ENCODE measurements at regions not wholly inside any gene's neighbourhood (a gene's known extent, or its start where the extent isn't known, plus 50 kb on each side); places are given as distances from the start of the nearest gene placed in this dataset.

- TF ChIP-seq CSRNP3 (CRISPR knock-in tag; IDR thresholded peaks at IDR 0.05), result no peak
- TF ChIP-seq TCF4 (CRISPR knock-in tag; IDR thresholded peaks at IDR 0.05; ENCODE audit: borderline replicate concordance), result no peak
- no peak for TF ChIP-seq ZNF565 (CRISPR knock-in tag; conservative IDR thresholded peaks at IDR 0.05; ENCODE audit: low read depth)
- no peak for TF ChIP-seq BACH2 (CRISPR knock-in tag; IDR thresholded peaks at IDR 0.05; ENCODE audit: borderline replicate concordance)
- TF ChIP-seq PPARA (CRISPR knock-in tag; IDR thresholded peaks at IDR 0.05; ENCODE audit: borderline replicate concordance), result no peak
- no peak for TF ChIP-seq RARB (CRISPR knock-in tag; IDR thresholded peaks at IDR 0.05)
- TF ChIP-seq POU6F1 (CRISPR knock-in tag; IDR thresholded peaks at IDR 0.05; ENCODE audit: borderline replicate concordance, low read depth), result no peak
- no peak for TF ChIP-seq SNAI2 (CRISPR knock-in tag; IDR thresholded peaks at IDR 0.05)
- no peak for ATAC-seq
Measured at GRCh38 chrX:42992199-42992943, 214.4 kb upstream of the PPP1R2C start.

- no peak for ATAC-seq
- TF ChIP-seq SNAI2 (CRISPR knock-in tag; IDR thresholded peaks at IDR 0.05), result no peak
- no peak for TF ChIP-seq PPARA (CRISPR knock-in tag; IDR thresholded peaks at IDR 0.05; ENCODE audit: borderline replicate concordance)
- TF ChIP-seq ZNF8 (CRISPR knock-in tag; IDR thresholded peaks at IDR 0.05), result no peak
- no peak for TF ChIP-seq CSDC2 (CRISPR knock-in tag; IDR thresholded peaks at IDR 0.05)
- TF ChIP-seq ZFP30 (CRISPR knock-in tag; IDR thresholded peaks at IDR 0.05), result no peak
- no peak for TF ChIP-seq CSRNP3 (CRISPR knock-in tag; IDR thresholded peaks at IDR 0.05)
- no peak for TF ChIP-seq PATZ1 (CRISPR knock-in tag; IDR thresholded peaks at IDR 0.05; ENCODE audit: borderline replicate concordance)
- TF ChIP-seq TSHZ2 (CRISPR knock-in tag; IDR thresholded peaks at IDR 0.05), result no peak
- no peak for TF ChIP-seq ARNTL (CRISPR knock-in tag; IDR thresholded peaks at IDR 0.05; ENCODE audit: borderline replicate concordance, low read depth)
- no peak for TF ChIP-seq POU6F1 (CRISPR knock-in tag; IDR thresholded peaks at IDR 0.05; ENCODE audit: borderline replicate concordance, low read depth)
- no peak for TF ChIP-seq ZC3H10 (CRISPR knock-in tag; IDR thresholded peaks at IDR 0.05)
- no peak for TF ChIP-seq ZNF565 (CRISPR knock-in tag; conservative IDR thresholded peaks at IDR 0.05; ENCODE audit: low read depth)
- no peak for TF ChIP-seq BACH2 (CRISPR knock-in tag; IDR thresholded peaks at IDR 0.05; ENCODE audit: borderline replicate concordance)
- no peak for TF ChIP-seq TOX (CRISPR knock-in tag; IDR thresholded peaks at IDR 0.05; ENCODE audit: borderline replicate concordance)
- no peak for TF ChIP-seq RARB (CRISPR knock-in tag; IDR thresholded peaks at IDR 0.05)
Measured at GRCh38 chrX:42996861-42997260, 218.9 kb upstream of the PPP1R2C start.

GRCh38 chrX:43000121-43000520, 222.2 kb upstream of the PPP1R2C start:
- no peak for ATAC-seq
- no peak for TF ChIP-seq GLIS3 (CRISPR knock-in tag; IDR thresholded peaks at IDR 0.05)
- no peak for TF ChIP-seq CSDC2 (CRISPR knock-in tag; IDR thresholded peaks at IDR 0.05)
- no peak for TF ChIP-seq ZFP30 (CRISPR knock-in tag; IDR thresholded peaks at IDR 0.05)
- TF ChIP-seq ZNF8 (CRISPR knock-in tag; IDR thresholded peaks at IDR 0.05), result no peak
- no peak for TF ChIP-seq POU6F1 (CRISPR knock-in tag; IDR thresholded peaks at IDR 0.05; ENCODE audit: borderline replicate concordance, low read depth)
- TF ChIP-seq TSHZ2 (CRISPR knock-in tag; IDR thresholded peaks at IDR 0.05), result no peak
